ENCODE measurements at regions not wholly inside any gene's neighbourhood (a gene's known extent, or its start where the extent isn't known, plus 50 kb on each side); places are given as distances from the start of the nearest gene placed in this dataset.
"Not testable (repeated sequence)": the region's sequence is repeated elsewhere in the genome, so short reads cannot be mapped to it uniquely, and the experiment has no call there.

DNA sequence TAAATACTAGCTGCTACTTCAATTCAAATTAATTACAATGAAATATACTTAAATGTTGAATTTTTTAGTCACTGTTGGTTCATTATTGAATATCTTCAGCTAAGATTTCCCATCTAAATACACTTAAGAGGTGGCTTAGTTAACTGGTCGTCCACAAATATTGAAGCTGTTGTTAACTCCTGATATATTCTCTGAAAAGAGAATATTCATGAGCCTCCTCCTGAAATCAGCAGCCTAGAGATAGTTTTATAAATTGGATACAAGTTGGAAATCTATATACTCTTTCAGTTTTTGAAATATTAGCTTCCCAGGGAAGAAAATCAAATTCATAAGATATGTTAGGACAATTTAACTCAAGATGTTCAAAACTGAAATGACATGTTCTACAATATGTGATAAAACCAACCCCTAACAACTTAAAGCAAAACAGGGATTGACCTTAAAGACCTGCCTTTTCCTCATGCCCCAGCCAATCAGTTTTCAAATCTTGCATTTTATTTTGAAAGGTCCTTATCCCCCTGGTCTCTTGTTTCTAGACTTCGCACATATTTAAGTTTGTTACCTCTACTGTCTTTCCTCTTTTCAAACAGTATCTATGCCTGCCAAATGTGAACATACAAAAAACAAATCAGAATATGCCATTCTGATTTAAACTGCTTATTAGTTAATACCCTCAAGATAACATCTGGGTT lies 2784.9 kb downstream of the RPIA start:
- not testable (repeated sequence) for DNase-seq; H3K18ac ChIP-seq (ENCODE audit: insufficient read length, low read depth, low read length); H3K27ac ChIP-seq (ENCODE audit: insufficient read length, low read depth, low read length); H2BK5ac ChIP-seq (ENCODE audit: insufficient read length, low read length); H4K8ac ChIP-seq (replicated peaks; ENCODE audit: insufficient read length, low read depth, low read length); H3K36me3 Mint-ChIP-seq (ENCODE audit: insufficient read depth in 1 of 3, low read depth in 3 of 3); H3K79me1 ChIP-seq (ENCODE audit: insufficient read depth, low read depth, low read length, poor library complexity, severe bottlenecking); H4K20me1 ChIP-seq (ENCODE audit: control insufficient read depth, insufficient read depth, insufficient read length); H2BK120ac ChIP-seq (ENCODE audit: low read depth, low read length, poor library complexity, severe bottlenecking); H3K27me3 ChIP-seq (ENCODE audit: insufficient read depth, low read length); H3K4me1 Mint-ChIP-seq; H3K79me2 ChIP-seq (ENCODE audit: insufficient read depth, low read length); H4K91ac ChIP-seq (ENCODE audit: insufficient read length, low read depth, low read length); H3K4me1 ChIP-seq (ENCODE audit: insufficient read depth, low read length); H3K9me3 ChIP-seq (ENCODE audit: control insufficient read depth, low read depth, low read length); H3T11ph ChIP-seq (ENCODE audit: low read length); H2AFZ ChIP-seq (ENCODE audit: low read length); H2BK20ac ChIP-seq (ENCODE audit: low read depth, low read length, poor library complexity, severe bottlenecking); H3K14ac ChIP-seq (ENCODE audit: insufficient read depth, low read length); H2AK5ac ChIP-seq (ENCODE audit: insufficient read length, low read length); H4K5ac ChIP-seq (ENCODE audit: insufficient read length, low read depth, low read length); H3K9ac ChIP-seq (ENCODE audit: extremely low read depth, insufficient read length, low read length); H3K4ac ChIP-seq (ENCODE audit: low read depth, low read length); H3K23me2 ChIP-seq (ENCODE audit: insufficient read length, low read depth, low read length, poor library complexity, severe bottlenecking); H2BK15ac ChIP-seq (ENCODE audit: low read depth, low read length); H3K23ac ChIP-seq (ENCODE audit: insufficient read length, low read depth, low read length); H3K56ac ChIP-seq (ENCODE audit: insufficient read length, low read depth, low read length); H3K27ac Mint-ChIP-seq; H3K4me2 ChIP-seq (ENCODE audit: insufficient read depth, insufficient read length, low read length); H2BK12ac ChIP-seq (ENCODE audit: insufficient read length, low read depth, low read length)
- H3K27me3 Mint-ChIP-seq (ENCODE audit: low read depth): peaks cover 19% of the 10 kb centered on the region
- H3K9me3 Mint-ChIP-seq: peaks cover 14 to 18% of the 10 kb centered on the region in 2 experiments
- peak overlapping the region in 1 of 2 experiments; percentile 73; a peak in 1 of 5 replicates for H3K4me3 Mint-ChIP-seq
- no CpG with 5 or more reads among the region's 2 CpGs for WGBS (ENCODE audit: extremely low coverage, insufficient read length, low lambda C conversion rate)

GRCh38 chr2:91476936-91477246 lies 2785.4 kb downstream of the RPIA start:
- not testable (repeated sequence) for H3K23me2 ChIP-seq (ENCODE audit: insufficient read length, low read depth, low read length, poor library complexity, severe bottlenecking); H2BK20ac ChIP-seq (ENCODE audit: low read depth, low read length, poor library complexity, severe bottlenecking); H4K20me1 ChIP-seq (ENCODE audit: control insufficient read depth, insufficient read depth, insufficient read length); H4K8ac ChIP-seq (replicated peaks; ENCODE audit: insufficient read length, low read depth, low read length); H3K36me3 Mint-ChIP-seq (ENCODE audit: insufficient read depth in 1 of 3, low read depth in 3 of 3); H3K9ac ChIP-seq (ENCODE audit: extremely low read depth, insufficient read length, low read length); H2BK12ac ChIP-seq (ENCODE audit: insufficient read length, low read depth, low read length); H3K27me3 ChIP-seq (ENCODE audit: insufficient read depth, low read length); H3K14ac ChIP-seq (ENCODE audit: insufficient read depth, low read length); H3K4ac ChIP-seq (ENCODE audit: low read depth, low read length); H3T11ph ChIP-seq (ENCODE audit: low read length); H3K4me1 Mint-ChIP-seq; H3K4me2 ChIP-seq (ENCODE audit: insufficient read depth, insufficient read length, low read length); H2AK5ac ChIP-seq (ENCODE audit: insufficient read length, low read length); H3K79me1 ChIP-seq (ENCODE audit: insufficient read depth, low read depth, low read length, poor library complexity, severe bottlenecking); H3K18ac ChIP-seq (ENCODE audit: insufficient read length, low read depth, low read length); H2BK15ac ChIP-seq (ENCODE audit: low read depth, low read length); DNase-seq; H3K27ac ChIP-seq (ENCODE audit: insufficient read length, low read depth, low read length); H4K91ac ChIP-seq (ENCODE audit: insufficient read length, low read depth, low read length); H3K56ac ChIP-seq (ENCODE audit: insufficient read length, low read depth, low read length); H3K9me3 ChIP-seq (ENCODE audit: control insufficient read depth, low read depth, low read length); H2AFZ ChIP-seq (ENCODE audit: low read length); H2BK120ac ChIP-seq (ENCODE audit: low read depth, low read length, poor library complexity, severe bottlenecking); H3K4me1 ChIP-seq (ENCODE audit: insufficient read depth, low read length); H3K23ac ChIP-seq (ENCODE audit: insufficient read length, low read depth, low read length); H3K27ac Mint-ChIP-seq; H4K5ac ChIP-seq (ENCODE audit: insufficient read length, low read depth, low read length); H2BK5ac ChIP-seq (ENCODE audit: insufficient read length, low read length); H3K79me2 ChIP-seq (ENCODE audit: insufficient read depth, low read length)
- Mint-ChIP-seq H3K4me3 (peak overlapping the region in 1 of 2 experiments; percentile 73; a peak in 3 of 5 replicates), H3K27me3 (ENCODE audit: low read depth) (peaks cover 19% of the 10 kb centered on the region), H3K9me3 (peaks cover 17 to 21% of the 10 kb centered on the region in 2 experiments)
- no CpG with 5 or more reads among the region's 25 CpGs for WGBS (ENCODE audit: extremely low coverage, insufficient read length, low lambda C conversion rate)
